ENCODE measurements at regions not wholly inside any gene's neighbourhood (a gene's known extent, or its start where the extent isn't known, plus 50 kb on each side); places are given as distances from the start of the nearest gene placed in this dataset.
"Not testable (repeated sequence)": the region's sequence is repeated elsewhere in the genome, so short reads cannot be mapped to it uniquely, and the experiment has no call there.

DNA sequence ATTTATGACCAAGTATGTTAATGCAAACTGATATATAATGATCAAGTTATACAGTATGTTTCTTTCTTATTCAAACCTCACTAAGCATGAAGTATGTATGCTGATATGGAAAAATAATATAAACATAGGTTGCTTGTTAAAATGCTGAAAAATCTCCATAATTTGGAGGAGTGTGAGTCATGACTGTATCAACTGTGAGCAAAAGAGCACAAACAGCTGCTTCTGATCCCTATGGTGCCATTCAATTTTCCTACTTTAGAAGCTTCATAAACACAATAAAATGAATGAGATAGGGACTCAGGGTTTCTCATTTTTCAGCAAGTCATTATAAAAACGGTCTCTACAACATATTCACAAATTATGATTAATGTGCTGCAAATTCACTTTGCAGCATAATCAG, 129.9 kb upstream of the TFPI start:
- DNase-seq (ENCODE audit: low read depth): no peak

DNA sequence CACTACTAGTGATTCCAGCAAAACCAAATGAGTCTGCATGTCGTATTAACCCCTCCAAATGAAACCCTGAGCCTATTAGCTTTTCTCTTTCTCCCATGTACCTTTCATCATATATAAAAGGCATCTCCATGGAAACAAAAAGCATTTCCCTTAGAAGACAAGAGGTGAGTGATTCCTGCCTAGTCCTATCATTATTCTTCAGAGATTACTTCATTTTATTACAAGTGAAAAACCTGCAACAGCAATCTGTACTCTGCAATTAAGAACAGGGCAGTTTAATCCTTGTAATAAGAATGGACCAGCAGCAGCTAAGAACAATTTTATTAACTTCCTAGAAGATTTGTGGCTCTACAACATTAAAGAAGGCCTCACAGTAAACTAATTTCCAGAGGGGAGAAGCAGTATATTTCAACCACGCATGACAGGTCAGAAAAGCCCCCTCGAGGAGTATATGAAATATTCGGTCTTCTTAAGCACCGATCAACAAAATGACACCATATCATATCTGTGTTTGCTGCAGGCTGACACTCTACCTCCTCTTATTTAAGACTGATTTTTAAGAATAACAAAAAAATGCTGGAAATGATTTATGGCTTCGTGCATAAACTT, 132.3 kb upstream of the TFPI start:
- no peak for DNase-seq (ENCODE audit: low read depth)

DNA sequence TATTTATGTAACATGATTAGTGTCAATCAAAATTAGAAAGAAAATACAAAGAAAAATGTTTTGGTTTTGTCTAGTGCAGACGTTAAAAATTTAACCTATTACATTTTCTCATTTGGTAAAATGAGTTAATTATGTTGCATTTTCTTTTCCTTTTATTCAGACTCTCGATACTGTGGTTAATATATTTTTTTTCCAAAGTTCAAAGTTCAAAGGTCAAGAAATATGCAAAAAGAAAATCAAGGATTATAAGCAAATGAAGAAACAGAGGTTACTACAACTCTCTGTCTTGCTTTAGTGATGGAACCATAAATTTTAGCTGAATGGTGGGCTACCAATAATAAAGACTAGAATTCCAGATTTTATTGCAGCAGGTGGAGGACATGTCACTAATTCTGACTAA, 133.3 kb upstream of the TFPI start:
- DNase-seq (ENCODE audit: low read depth): no peak

DNA sequence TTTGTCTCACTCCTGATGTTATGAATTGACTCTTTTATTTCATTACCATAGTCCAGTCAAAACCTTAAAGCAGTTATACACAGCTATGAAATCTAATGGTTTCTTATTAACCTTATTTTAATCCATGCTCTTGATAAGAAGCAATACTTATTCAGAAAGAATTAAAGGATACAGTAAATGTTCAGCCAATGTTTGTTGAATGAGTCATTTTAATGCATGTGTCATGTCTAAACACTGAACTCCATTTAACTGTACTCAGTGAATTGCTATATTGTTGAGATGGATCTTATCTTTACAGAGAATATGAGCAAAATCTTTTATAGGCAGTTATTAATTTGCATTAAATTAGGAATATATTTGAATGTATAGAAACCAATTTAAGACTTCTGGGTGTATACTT, 135.1 kb upstream of the TFPI start:
- no peak for DNase-seq (ENCODE audit: low read depth)

DNA sequence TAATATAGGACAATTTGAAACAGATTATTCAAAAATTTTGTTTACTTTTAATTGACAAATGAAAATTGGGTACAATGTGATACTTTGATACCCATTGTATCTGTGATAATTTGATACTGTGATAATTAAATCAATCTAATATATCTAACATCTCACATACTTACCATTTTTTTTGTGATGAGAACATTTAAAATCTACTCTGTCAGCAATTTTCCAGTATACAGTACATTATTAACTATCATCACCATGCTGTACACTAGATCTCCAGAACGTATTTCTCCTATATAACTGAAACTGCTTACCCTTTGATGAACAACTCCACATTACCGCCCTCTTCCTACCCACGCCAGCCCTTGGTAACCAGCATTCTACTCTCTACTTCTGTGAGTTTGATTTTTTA, 139.7 kb upstream of the TFPI start:
- DNase-seq (ENCODE audit: low read depth): no peak

DNA sequence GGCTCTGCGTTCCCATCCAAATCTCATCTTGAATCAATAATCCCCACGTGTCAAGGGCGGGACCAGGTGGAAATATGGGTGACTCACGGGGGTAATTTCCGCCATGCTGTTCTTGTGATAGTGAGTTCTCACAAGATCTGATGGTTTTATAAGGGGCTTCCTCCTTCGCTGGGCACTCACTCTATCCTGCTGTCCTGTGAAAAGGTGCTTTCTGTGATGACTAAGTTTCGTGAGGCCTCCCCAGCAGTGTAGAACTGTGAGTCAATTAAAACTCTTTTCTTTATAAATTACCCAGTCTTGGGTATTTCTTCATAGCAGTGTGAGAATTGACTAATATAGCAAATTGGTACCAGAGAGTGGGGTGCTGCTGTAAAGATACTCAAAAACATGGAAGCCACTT, 142.4 kb upstream of the TFPI start:
- not testable (repeated sequence) for DNase-seq (ENCODE audit: low read depth)

DNA sequence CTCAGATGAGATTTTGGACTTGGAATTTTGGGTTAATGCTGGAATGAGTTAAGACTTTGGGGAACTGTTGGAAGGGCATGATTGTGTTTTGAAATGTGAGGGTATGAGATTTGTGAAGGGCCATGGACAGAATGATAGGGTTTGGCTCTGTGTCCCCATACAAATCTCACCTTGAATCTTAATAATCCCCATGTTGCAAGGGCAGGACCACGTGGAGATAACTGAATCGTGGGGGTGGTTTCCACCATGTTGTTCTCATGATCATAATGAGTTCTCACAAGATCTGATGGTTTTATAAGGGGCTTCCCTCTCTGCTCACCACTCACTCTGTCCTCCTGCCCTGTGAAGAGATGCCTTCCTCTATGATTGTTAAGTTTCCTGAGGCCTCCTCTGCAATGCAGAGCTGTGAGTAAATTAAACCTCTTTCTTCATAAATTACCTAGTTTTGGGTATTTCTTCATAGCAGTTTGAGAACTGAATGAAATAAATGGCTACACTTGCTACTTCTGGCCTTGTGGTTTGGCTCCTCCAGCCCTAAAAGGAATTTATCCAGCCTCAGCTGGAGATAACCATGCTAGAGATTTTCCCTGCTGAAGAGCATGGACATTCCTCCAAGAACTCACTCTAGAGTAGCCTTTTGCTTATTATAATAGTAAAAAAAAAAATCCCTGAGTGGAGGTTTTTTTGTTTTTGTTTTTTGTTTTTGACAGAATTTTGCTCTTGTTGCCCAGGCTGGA, 144.3 kb upstream of the TFPI start:
- no peak for DNase-seq (ENCODE audit: low read depth)

- no peak for DNase-seq (ENCODE audit: low read depth)
Observed at GRCh38 chr2:187702157-187702556, 147.9 kb upstream of the TFPI start.

GRCh38 chr2:187708272-187708671, 154.0 kb upstream of the TFPI start:
- DNase-seq (ENCODE audit: low read depth): no peak

DNA sequence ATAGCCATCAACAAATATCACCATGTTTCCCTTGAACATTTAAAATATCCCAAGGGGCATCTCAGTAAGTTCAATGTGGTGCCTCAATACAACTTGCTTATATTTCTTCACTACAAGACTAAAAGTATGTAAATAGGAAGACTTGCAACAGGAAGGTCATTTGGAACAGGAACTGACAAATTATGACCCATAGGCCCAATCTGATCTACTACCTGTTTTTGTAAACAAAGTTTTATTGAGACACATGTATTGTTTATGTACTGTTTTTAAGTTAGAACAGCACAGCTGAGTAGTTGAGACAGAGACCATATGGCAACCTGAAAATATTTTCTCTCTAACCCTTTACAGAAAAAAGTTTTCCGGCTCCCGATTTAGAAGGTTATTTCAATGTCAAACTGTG, 154.8 kb upstream of the TFPI start:
- DNase-seq (ENCODE audit: low read depth): no peak

DNA sequence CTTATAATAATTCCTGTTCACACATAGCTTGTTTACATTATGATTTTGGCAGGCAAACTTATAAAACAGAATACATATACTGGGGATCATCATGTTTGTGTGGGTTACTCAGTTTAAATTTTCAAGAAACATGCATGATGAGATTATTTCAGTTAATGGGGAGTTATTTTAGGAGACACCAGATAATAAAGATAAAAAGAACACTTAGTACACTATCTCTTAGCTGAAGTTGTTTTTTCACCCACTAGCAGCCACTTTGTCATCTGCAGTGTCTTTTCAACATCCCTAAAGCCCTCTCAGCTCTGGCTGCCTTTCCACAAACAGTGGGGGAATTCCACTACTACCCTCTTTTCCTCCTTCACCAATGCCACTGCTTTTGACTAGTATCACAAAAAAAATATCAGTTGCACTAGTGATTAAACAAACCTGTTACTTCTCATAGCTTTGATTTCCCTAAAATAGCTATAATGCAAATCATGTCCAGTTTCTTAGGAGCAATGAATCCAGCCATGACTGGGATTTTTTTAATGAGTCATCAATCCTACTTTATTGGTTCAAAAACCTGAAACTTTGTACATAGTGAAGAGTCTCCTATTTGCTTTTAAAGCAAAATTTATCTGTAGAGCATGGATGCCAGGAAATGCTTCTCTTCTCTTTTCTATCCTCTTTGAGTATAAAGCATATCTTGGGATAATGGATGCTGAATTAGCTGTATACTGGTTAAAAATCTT, 156.7 kb upstream of the TFPI start:
- no peak for DNase-seq (ENCODE audit: low read depth)

DNA sequence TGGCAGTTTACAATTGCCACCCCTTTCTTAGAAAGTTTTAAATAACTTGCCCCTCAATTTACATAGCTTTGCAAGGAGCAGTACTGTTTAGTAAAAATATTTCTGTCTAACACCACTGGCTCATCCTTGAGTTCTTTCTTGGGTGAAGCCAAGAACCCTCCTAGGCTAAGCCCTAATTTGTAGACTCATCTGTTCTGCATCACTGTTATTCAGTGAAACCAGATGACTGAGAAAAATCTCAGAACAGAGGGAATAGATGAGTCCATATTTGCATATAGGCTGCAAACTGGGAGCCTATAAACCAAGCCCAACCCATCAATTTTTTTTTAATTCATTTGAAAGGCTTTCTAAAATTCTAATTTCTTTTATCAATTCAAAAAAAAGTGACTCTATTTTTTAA, 161.4 kb upstream of the TFPI start:
- DNase-seq (ENCODE audit: low read depth): no peak

GRCh38 chr2:187716301-187716700, 162.1 kb upstream of the TFPI start:
- DNase-seq (ENCODE audit: low read depth): no peak

DNA sequence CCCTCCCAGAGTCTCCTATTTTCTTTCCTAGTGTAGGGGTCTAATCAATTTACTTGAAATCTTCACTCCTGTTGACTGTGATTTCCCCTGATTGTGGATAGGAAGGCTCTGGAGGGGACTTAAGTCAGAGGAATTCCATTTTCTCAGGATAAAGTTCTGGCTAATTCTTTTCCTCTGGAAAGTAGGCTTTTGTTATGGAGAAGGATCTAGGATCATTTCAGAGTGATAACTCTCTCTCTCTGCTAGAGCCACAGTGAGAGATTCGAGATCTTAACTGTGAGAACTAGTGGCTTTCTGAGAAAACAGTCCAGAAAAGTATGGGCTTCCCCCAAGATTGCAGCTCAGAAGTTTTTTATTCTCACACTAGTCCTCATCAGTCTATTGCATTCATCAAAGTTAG, 163.9 kb upstream of the TFPI start:
- no peak for DNase-seq (ENCODE audit: low read depth)

DNA sequence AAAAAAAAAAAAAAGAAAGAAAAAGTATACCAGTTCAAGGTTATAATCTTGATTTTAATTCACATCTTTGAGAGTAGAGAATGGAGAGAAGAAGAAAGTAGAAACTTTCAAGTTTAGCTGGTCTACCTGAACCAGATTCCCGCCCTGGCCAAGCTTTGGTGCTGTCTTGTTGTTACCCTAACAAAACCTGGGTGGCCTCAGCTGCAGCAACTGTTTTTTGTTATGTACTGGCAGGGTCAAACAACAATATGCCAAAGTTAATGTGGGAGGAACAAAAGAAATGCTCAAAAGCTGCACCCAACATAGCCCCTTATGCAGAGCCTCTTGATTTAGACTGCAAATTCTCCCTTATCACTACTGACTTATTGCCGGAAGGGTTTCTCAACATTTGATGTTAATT, 165.3 kb upstream of the TFPI start:
- no peak for DNase-seq (ENCODE audit: low read depth)

DNA sequence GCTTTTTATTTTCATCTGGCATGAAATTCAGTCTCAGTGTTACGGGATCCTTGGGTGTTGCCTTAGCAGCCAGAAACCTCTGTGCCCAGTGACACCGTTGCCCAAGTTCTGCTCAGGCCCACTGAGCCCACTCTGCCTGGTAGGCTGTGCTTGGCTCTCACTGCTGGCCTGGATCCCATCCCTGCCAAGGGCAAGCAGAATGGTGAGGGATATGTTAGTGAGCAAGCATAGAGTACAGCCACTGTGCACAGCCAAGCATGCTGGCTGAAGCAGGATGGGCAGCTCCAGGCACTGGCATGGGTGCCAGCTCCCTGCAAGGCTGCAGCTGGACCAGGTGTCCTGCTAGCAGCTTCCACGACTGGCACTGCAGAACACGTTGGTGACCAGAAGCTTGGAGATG, 194.7 kb upstream of the TFPI start:
- DNase-seq (ENCODE audit: low read depth): no peak

- DNase-seq (ENCODE audit: low read depth): no peak
Observed at GRCh38 chr2:187749804-187750431, 195.7 kb upstream of the TFPI start.

GRCh38 chr2:187768995-187769394, 214.8 kb upstream of the TFPI start:
- DNase-seq (ENCODE audit: low read depth): no peak

GRCh38 chr2:187769437-187769836, 215.2 kb upstream of the TFPI start:
- DNase-seq (ENCODE audit: low read depth): no peak

- peak; percentile 11 for DNase-seq (ENCODE audit: low read depth)
Observed at GRCh38 chr2:187774551-187775071, 220.4 kb upstream of the TFPI start.

DNA sequence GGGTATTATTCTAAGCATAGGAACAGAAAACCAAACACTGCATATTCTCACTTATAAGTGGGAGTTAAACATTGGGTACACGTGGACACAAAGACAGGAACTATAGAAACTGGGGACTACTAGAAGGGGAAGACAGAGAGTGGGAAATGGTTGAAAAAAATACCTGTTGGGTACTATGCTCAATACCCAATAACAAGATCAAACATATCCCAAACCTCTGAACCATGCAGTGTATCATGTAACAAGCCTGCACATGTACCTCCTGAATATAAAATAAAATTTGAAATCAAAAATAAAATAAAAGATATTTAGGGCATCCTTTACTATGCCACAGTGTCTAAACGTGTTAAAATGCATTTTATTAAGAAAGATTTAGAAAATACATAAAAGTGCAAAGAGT, 221.0 kb upstream of the TFPI start:
- DNase-seq (ENCODE audit: low read depth): no peak

DNA sequence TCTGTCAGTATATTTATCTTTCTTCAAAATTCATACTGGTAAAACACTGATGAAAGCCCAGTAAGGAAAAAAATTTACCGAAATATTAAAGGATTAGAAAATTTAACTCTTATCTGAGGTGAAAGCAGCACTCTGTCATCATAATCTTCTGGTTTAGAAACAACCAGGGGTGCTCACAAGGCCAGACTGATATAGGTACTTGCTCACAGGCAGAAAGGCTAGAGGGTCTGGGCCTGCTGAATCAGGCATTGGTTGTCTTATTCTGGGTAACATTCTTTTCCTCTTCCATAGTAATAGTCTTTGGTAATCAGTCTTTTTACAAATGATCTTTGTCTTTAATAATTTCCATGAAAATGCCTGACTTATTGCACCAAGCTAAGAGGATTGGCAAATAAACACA, 221.4 kb upstream of the TFPI start:
- no peak for DNase-seq (ENCODE audit: low read depth)

DNA sequence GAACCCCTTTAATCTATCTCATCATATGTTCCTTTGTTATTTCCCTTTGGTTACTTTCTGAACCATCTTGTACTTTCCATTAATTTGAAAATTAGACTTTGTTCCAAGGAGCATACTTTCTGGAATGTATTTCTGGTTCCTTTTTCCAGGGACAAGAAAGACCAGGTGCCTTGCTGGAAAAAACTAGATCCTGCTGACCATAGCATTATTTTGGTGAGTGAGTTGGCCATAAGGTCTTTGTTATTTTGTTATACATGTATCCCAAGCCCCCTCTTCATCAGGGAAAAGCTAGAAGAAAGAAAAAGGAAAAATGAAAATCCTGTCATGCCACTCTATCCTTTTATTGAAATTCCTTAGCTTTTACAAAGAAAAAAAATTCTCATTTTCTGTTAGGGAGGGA, 228.1 kb upstream of the TFPI start:
- DNase-seq (ENCODE audit: low read depth): no peak
